ENCODE measurements at regions not wholly inside any gene's neighbourhood (a gene's known extent, or its start where the extent isn't known, plus 50 kb on each side); places are given as distances from the start of the nearest gene placed in this dataset.

GRCh38 chr2:74735009-74735408 is 81.0 kb downstream of the SEMA4F start:
- peak; percentile 41 for DNase-seq (ENCODE audit: low read depth)

- no peak for DNase-seq (ENCODE audit: low read depth)
These were observed 81.5 kb downstream of the SEMA4F start for GRCh38 chr2:74735564-74735963.

GRCh38 chr2:74736589-74736988 is 82.5 kb downstream of the SEMA4F start:
- DNase-seq (ENCODE audit: low read depth) = no peak

GRCh38 chr2:74738586-74738985 is 84.5 kb downstream of the SEMA4F start:
- DNase-seq (ENCODE audit: low read depth) = no peak

GRCh38 chr2:74739129-74739528 is 85.1 kb downstream of the SEMA4F start:
- no peak for DNase-seq (ENCODE audit: low read depth)

GRCh38 chr2:74739733-74740241 is 85.7 kb downstream of the SEMA4F start:
- no peak for DNase-seq (ENCODE audit: low read depth)

- DNase-seq (ENCODE audit: low read depth) = no peak
These were observed 86.3 kb downstream of the SEMA4F start for GRCh38 chr2:74740395-74740740.

- DNase-seq (ENCODE audit: low read depth) = peak; percentile 97
These were observed 86.8 kb downstream of the SEMA4F start for GRCh38 chr2:74740741-74741431.

GRCh38 chr2:74741629-74742028 is 87.6 kb downstream of the SEMA4F start:
- peak; percentile 3 for DNase-seq (ENCODE audit: low read depth)

- peak; percentile 23 for DNase-seq (ENCODE audit: low read depth)
These were observed 88.4 kb downstream of the SEMA4F start for GRCh38 chr2:74742471-74742870.

GRCh38 chr2:74743039-74743438 is 89.0 kb downstream of the SEMA4F start:
- DNase-seq (ENCODE audit: low read depth) = no peak

- no peak for DNase-seq (ENCODE audit: low read depth)
These were observed 89.7 kb downstream of the SEMA4F start for GRCh38 chr2:74743778-74744177.

- no peak for DNase-seq (ENCODE audit: low read depth)
These were observed 89.0 kb upstream of the HK2 start for GRCh38 chr2:74744731-74745515.

GRCh38 chr2:74745766-74746165 is 88.2 kb upstream of the HK2 start:
- no peak for DNase-seq (ENCODE audit: low read depth)

GRCh38 chr2:74746480-74746879 is 87.4 kb upstream of the HK2 start:
- DNase-seq (ENCODE audit: low read depth) = no peak

GRCh38 chr2:74747411-74748080 is 86.4 kb upstream of the HK2 start:
- peak; percentile 61 for DNase-seq (ENCODE audit: low read depth)

- no peak for DNase-seq (ENCODE audit: low read depth)
These were observed 85.3 kb upstream of the HK2 start for GRCh38 chr2:74748665-74749064.

GRCh38 chr2:74749432-74749831 is 84.5 kb upstream of the HK2 start:
- no peak for DNase-seq (ENCODE audit: low read depth)

- no peak for DNase-seq (ENCODE audit: low read depth)
These were observed 81.7 kb upstream of the HK2 start for GRCh38 chr2:74751981-74752851.

GRCh38 chr2:74755386-74755785 is 78.5 kb upstream of the HK2 start:
- DNase-seq (ENCODE audit: low read depth) = peak; percentile 91

- no peak for DNase-seq (ENCODE audit: low read depth)
These were observed 77.5 kb upstream of the HK2 start for GRCh38 chr2:74756356-74756890.
